ENCODE measurements at regions not wholly inside any gene's neighbourhood (a gene's known extent, or its start where the extent isn't known, plus 50 kb on each side); places are given as distances from the start of the nearest gene placed in this dataset.
A peak's percentile ranks its signal among the peaks of the same experiment; 100 is the strongest.

GRCh38 chr15:24835301-24835700, 119.5 kb upstream of the SNRPN start:
- no peak for DNase-seq (ENCODE audit: low read depth in 2 of 2)
- Histone ChIP-seq H3K27ac (ENCODE audit: insufficient read depth, low read length) (no peak overlapping the region), H3K36me3 (ENCODE audit: control insufficient read depth, insufficient read depth, low read length) (no peaks in the 10 kb centered on the region), H3K79me2 (ENCODE audit: control insufficient read depth, insufficient read depth, low read length) (no peaks in the 10 kb centered on the region), H3K4me1 (ENCODE audit: control insufficient read depth, extremely low read depth, insufficient read depth, low read length) (no peaks in the 10 kb centered on the region), H3K9ac (ENCODE audit: insufficient read depth, low read length) (no peak overlapping the region), H3K27me3 (ENCODE audit: control insufficient read depth, insufficient read depth, low read length) (no peaks in the 10 kb centered on the region), H3K9me3 (ENCODE audit: control insufficient read depth, insufficient read depth, low read depth, low read length) (no peaks in the 10 kb centered on the region), H3K4me2 (ENCODE audit: extremely low read depth, insufficient read depth, low read length) (no peak overlapping the region), H4K20me1 (ENCODE audit: control insufficient read depth, extremely low read depth, insufficient read depth, low read length) (no peaks in the 10 kb centered on the region), H2AFZ (ENCODE audit: low read length) (no peak overlapping the region), H3K4me3 (replicated peaks in 1 of 4; ENCODE audit: control extremely low read depth in 1 of 4, insufficient read depth in 1 of 4, low read depth in 3 of 4, low read length in 4 of 4) (no peak overlapping the region)
- no peak for TF ChIP-seq EZH2 (IDR thresholded peaks at IDR 0.05; ENCODE audit: low read length, missing control alignments)
- TF ChIP-seq, protein P1, sequence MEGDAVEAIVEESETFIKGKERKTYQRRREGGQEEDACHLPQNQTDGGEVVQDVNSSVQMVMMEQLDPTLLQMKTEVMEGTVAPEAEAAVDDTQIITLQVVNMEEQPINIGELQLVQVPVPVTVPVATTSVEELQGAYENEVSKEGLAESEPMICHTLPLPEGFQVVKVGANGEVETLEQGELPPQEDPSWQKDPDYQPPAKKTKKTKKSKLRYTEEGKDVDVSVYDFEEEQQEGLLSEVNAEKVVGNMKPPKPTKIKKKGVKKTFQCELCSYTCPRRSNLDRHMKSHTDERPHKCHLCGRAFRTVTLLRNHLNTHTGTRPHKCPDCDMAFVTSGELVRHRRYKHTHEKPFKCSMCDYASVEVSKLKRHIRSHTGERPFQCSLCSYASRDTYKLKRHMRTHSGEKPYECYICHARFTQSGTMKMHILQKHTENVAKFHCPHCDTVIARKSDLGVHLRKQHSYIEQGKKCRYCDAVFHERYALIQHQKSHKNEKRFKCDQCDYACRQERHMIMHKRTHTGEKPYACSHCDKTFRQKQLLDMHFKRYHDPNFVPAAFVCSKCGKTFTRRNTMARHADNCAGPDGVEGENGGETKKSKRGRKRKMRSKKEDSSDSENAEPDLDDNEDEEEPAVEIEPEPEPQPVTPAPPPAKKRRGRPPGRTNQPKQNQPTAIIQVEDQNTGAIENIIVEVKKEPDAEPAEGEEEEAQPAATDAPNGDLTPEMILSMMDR (conservative IDR thresholded peaks at IDR 0.05 in 1 of 2, IDR thresholded peaks at IDR 0.05 in 1 of 2; ENCODE audit: low read depth in 1 of 2, low read length in 2 of 2) = no peak

- Histone ChIP-seq H3K9ac (ENCODE audit: insufficient read depth, low read length) (no peak overlapping the region), H3K4me2 (ENCODE audit: extremely low read depth, insufficient read depth, low read length) (no peak overlapping the region), H3K4me1 (ENCODE audit: control insufficient read depth, extremely low read depth, insufficient read depth, low read length) (no peaks in the 10 kb centered on the region), H3K9me3 (ENCODE audit: control insufficient read depth, insufficient read depth, low read depth, low read length) (no peaks in the 10 kb centered on the region), H3K27ac (ENCODE audit: insufficient read depth, low read length) (no peak overlapping the region), H2AFZ (ENCODE audit: low read length) (no peak overlapping the region), H3K36me3 (ENCODE audit: control insufficient read depth, insufficient read depth, low read length) (no peaks in the 10 kb centered on the region), H3K79me2 (ENCODE audit: control insufficient read depth, insufficient read depth, low read length) (no peaks in the 10 kb centered on the region), H3K4me3 (replicated peaks in 1 of 4; ENCODE audit: control extremely low read depth in 1 of 4, insufficient read depth in 1 of 4, low read depth in 3 of 4, low read length in 4 of 4) (peak overlapping the region in 2 of 4 experiments; percentile 51 to 80), H3K27me3 (ENCODE audit: control insufficient read depth, insufficient read depth, low read length) (no peaks in the 10 kb centered on the region), H4K20me1 (ENCODE audit: control insufficient read depth, extremely low read depth, insufficient read depth, low read length) (no peaks in the 10 kb centered on the region)
- peak; percentile 45 to 78 for DNase-seq (ENCODE audit: low read depth in 2 of 2)
- TF ChIP-seq, protein P1 (conservative IDR thresholded peaks at IDR 0.05 in 1 of 2, IDR thresholded peaks at IDR 0.05 in 1 of 2; ENCODE audit: low read depth in 1 of 2, low read length in 2 of 2) = no peak
- TF ChIP-seq EZH2 (IDR thresholded peaks at IDR 0.05; ENCODE audit: low read length, missing control alignments) = no peak
These were observed 106.7 kb upstream of the SNRPN start for GRCh38 chr15:24848050-24848449.

GRCh38 chr15:24856397-24857390, 98.1 kb upstream of the SNRPN start:
- Histone ChIP-seq H4K20me1 (ENCODE audit: control insufficient read depth, extremely low read depth, insufficient read depth, low read length) (no peaks in the 10 kb centered on the region), H3K9ac (ENCODE audit: insufficient read depth, low read length) (no peak overlapping the region), H2AFZ (ENCODE audit: low read length) (no peak overlapping the region), H3K4me2 (ENCODE audit: extremely low read depth, insufficient read depth, low read length) (no peak overlapping the region), H3K9me3 (ENCODE audit: control insufficient read depth, insufficient read depth, low read depth, low read length) (no peaks in the 10 kb centered on the region), H3K79me2 (ENCODE audit: control insufficient read depth, insufficient read depth, low read length) (no peaks in the 10 kb centered on the region), H3K4me1 (ENCODE audit: control insufficient read depth, extremely low read depth, insufficient read depth, low read length) (no peaks in the 10 kb centered on the region), H3K36me3 (ENCODE audit: control insufficient read depth, insufficient read depth, low read length) (no peaks in the 10 kb centered on the region), H3K27ac (ENCODE audit: insufficient read depth, low read length) (no peak overlapping the region), H3K4me3 (replicated peaks in 1 of 4; ENCODE audit: control extremely low read depth in 1 of 4, insufficient read depth in 1 of 4, low read depth in 3 of 4, low read length in 4 of 4) (peak overlapping the region in 1 of 4 experiments; percentile 51), H3K27me3 (ENCODE audit: control insufficient read depth, insufficient read depth, low read length) (no peaks in the 10 kb centered on the region)
- DNase-seq (ENCODE audit: low read depth in 2 of 2) = peak; percentile 65 to 81
- TF ChIP-seq, protein P1 (conservative IDR thresholded peaks at IDR 0.05 in 1 of 2, IDR thresholded peaks at IDR 0.05 in 1 of 2; ENCODE audit: low read depth in 1 of 2, low read length in 2 of 2) = peak in 1 of 2 donors; percentile 32
- TF ChIP-seq EZH2 (IDR thresholded peaks at IDR 0.05; ENCODE audit: low read length, missing control alignments) = no peak
